OCI-M1 (cell line): ENCODE measurements at regions not wholly inside any gene's neighbourhood (a gene's known extent, or its start where the extent isn't known, plus 50 kb on each side); places are given as distances from the start of the nearest gene placed in this dataset.

Experiments
- DNase-seq: peaks from one replicate; lab custom pipeline; 2025; lab: John Stamatoyannopoulos, UW

GRCh38 chr13:61138857-61139256 lies 276.8 kb downstream of the PCDH20 start:
- no peak for DNase-seq

GRCh38 chr13:61136515-61136914 lies 279.1 kb downstream of the PCDH20 start:
- no peak for DNase-seq

- DNase-seq = no peak
Measured at GRCh38 chr13:61136093-61136492, 279.6 kb downstream of the PCDH20 start.

DNA sequence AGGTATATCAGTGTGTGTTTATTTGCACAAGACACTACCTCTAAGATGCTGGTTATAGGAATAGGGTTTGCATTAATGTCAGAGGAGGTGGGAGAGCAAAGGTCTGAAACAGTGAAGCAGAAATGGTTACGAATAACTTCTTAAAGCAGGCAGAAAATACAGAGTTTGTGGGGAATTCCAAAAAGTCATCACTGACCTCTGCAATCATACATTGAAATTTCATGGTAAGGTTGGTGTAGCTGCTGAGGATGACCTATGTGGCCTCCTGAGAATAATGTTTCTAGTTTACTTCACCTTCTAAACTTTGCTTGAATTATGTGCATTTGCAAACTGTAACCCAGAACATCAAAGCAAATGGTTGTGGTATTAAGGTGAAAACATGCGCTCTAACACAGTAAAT lies 280.1 kb downstream of the PCDH20 start:
- no peak for DNase-seq

DNA sequence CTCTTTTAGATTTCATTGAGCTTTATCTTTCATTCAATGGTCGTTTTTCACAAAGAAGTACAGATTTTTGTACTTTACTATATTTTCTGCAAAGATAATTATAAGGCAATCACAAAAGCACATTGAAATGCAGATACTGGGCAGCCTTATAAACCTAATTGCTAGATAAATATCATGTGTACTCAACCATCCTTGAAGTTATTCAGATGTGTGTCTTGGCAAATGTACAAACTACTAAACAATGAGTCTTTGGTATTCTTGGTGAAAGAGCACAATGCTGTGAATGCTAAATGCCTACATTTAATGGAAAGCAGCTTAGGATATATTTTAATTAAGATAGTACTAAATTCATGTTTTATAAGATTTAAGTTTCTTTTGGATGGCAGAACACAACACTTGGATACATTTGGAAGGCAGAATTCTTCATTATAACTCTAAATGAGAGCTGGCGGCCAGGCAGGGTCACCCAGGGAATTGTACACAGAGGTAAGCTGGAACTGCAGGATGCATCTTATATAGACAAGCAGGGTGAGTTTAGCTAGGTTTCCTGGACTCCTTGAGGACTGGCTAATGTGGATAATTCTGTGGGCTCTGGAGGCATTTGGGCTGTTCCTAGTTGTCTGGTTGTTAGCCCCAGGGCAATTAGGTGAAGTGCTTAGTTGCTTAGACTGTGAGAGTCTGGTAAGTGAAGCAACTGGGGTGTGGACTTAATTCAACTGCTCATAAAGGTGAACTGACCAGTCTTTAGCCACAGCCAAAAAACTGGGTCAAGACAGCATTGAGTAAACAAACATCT lies 286.6 kb downstream of the PCDH20 start:
- no peak for DNase-seq

- no peak for DNase-seq
Measured at GRCh38 chr13:61123538-61124289, 291.9 kb downstream of the PCDH20 start.

DNA sequence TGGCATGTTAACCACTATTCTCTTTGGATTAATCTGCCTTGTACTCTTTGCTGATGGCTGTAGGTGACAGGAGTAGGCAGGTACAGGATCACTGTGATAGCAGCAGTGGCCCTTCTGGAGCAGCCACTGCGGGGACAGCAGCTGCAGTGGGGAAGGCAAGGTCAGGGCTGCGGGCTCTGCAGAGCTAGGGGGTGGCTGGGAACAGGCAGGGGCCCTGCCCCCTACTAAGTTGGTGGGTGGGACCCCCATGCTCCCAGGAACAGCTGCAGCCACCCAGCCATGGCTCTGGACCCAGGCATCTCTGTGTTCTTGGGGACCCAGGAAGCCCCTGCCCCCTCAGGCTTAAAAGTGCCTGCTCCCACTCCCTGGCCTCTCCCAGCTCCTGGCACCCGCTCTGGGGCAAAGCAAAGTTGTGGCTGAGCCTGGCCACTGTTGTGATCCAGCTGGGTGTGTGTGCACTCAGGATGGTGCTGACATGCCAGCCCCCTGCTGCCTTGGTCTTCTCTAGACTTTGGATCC lies 302.4 kb downstream of the PCDH20 start:
- DNase-seq = no peak

DNA sequence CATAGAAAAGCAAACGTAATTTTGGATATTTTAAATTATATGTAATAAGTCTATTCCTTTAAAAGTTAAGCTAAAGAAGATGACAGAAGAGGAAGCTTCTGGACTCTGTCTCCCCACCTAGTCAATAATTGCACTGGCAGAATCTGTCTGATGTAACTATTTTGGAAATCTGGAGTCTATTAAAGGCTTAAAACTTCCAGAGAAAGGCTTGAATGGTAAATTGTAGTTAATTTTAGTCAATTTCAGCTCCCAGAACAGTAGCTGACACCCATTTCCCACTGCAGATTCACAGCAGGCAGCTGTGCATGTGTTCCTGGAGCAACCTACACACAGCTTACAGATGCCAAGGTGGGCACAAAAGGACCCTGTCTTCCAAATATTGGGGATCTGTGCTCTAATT lies 304.1 kb downstream of the PCDH20 start:
- no peak for DNase-seq

DNA sequence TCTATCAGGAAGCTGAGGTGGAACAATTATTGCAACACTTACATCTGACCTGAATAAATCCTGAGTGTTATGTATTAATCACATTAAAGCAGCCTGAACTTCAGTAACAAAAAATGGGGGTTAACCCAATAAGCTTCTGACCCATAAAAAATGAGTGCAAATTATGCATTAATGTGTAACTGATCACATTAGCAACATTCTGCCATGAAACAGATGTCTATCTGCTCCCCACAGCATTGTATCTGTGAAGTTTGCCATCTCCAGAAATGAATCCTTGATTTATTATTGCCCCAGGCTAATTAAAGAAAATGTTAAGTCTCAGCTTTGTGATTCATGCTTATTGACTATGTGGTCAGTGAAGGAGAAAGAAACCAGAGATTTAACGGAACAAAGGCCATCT lies 304.9 kb downstream of the PCDH20 start:
- no peak for DNase-seq

- DNase-seq = no peak
Measured at GRCh38 chr13:61109741-61110140, 305.9 kb downstream of the PCDH20 start.

- no peak for DNase-seq
Measured at GRCh38 chr13:61107989-61108388, 307.7 kb downstream of the PCDH20 start.

DNA sequence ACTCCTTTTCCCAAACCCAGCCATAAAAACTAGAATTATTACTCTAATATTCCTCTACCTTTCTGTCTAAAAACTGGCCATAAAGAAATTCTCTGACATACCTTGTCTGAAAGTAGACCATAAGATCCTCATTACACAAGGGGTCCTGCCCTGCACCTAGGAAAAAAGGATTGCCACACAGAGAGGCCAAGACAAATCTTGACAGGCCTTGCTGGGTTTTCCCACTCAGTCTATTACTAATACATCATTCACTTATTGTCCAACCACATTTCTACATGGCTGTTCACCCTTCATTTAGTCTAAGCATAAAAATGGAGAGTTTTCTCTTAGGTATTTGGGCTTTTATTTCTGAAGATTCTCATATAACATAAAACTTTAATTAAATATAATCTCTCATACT lies 319.8 kb downstream of the PCDH20 start:
- no peak for DNase-seq

DNA sequence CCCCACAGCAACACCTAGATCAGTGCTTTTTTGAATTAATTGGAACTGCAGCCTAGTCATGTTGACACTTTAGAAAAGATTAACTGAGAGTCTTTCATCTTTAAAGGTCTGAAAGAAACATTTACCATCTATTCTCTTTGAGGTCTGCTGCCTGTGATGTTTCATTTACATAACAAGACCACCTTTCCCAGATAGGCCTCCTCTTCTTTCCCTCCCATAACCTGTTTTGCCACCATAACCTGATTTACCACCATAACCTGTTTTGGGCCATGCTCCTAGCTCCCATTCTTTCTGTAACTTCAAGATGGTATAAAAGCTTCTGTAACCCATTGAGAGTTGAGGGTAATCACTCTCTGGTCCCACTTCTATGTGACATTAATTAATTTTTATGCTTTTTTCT lies 320.8 kb downstream of the PCDH20 start:
- no peak for DNase-seq

- peak; percentile 32 for DNase-seq
Measured at GRCh38 chr13:61089894-61090293, 325.8 kb downstream of the PCDH20 start.

- no peak for DNase-seq
Measured at GRCh38 chr13:61086087-61086486, 329.6 kb downstream of the PCDH20 start.

- DNase-seq = no peak
Measured at GRCh38 chr13:61084988-61085387, 330.7 kb downstream of the PCDH20 start.

GRCh38 chr13:61078976-61079770 lies 336.5 kb downstream of the PCDH20 start:
- no peak for DNase-seq

GRCh38 chr13:61052175-61052574 lies 363.5 kb downstream of the PCDH20 start:
- DNase-seq = peak; percentile 67

- DNase-seq = peak; percentile 91
Measured at GRCh38 chr13:61045251-61045650, 370.4 kb downstream of the PCDH20 start.

DNA sequence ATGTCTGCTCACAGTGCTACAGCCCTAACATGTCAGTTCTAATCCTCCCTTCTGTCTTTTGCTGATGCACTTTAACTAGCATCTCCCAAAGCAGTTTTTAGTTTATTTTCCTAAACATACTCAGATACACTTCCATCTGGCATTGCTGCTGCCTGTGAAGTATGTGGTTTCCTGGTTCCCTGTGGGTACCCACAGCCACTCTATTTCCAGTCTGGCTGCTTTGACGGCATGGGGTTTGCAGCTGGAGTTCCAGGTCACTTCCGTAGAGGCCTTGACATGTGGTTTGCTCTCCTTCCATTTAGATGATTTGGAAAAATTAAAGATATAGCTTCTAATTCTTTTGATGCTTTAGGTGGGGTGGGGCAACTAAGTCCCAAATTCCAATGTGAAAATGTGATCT lies 375.5 kb downstream of the PCDH20 start:
- DNase-seq = no peak

- no peak for DNase-seq
Measured at GRCh38 chr13:61039302-61039701, 376.3 kb downstream of the PCDH20 start.

- DNase-seq = no peak
Measured at GRCh38 chr13:61036715-61037114, 378.9 kb downstream of the PCDH20 start.
